GM23248 (cell line): ENCODE measurements at regions not wholly inside any gene's neighbourhood (a gene's known extent, or its start where the extent isn't known, plus 50 kb on each side); places are given as distances from the start of the nearest gene placed in this dataset.

ENCODE experiments used
- EZH2 ChIP-seq: fragments of 200-600 bp; sonication (generic); IDR thresholded peaks from 2 replicates; pipeline ENCODE4 v1.6.1; 2018; ENCODE audit warnings: antibody characterized with exemption, mild to moderate bottlenecking; ENCODE audit not compliant: insufficient read depth, poor library complexity, severe bottlenecking
- EZH2phosphoT487 ChIP-seq: fragments of 200-600 bp; sonication (generic); IDR thresholded peaks from 2 replicates; pipeline ENCODE4 v1.6.1; 2018; ENCODE audit warnings: antibody characterized with exemption, moderate library complexity, mild to moderate bottlenecking, low read depth; ENCODE audit not compliant: insufficient read depth

GRCh38 chr1:214174508-214175199, 106.3 kb upstream of the SMYD2 start:
- TF ChIP-seq EZH2phosphoT487: no peak
- TF ChIP-seq EZH2: no peak
